T-helper 2 cell treated with Interferon-gamma antibody and Interleukin-4, amounts not matched to agents 100 ng/mL and 5 ng/mL, for 36 hours (primary cell): ENCODE measurements at regions not wholly inside any gene's neighbourhood (a gene's known extent, or its start where the extent isn't known, plus 50 kb on each side); places are given as distances from the start of the nearest gene placed in this dataset.
"Not testable (repeated sequence)": the region's sequence is repeated elsewhere in the genome, so short reads cannot be mapped to it uniquely, and the experiment has no call there.

Experiments
- intact Hi-C: fragments of 100-400 bp; cut with micrococcal nuclease; formaldehyde crosslinking; loops from one replicate; pipeline ENCODE4 v1.15.1; 2023

DNA sequence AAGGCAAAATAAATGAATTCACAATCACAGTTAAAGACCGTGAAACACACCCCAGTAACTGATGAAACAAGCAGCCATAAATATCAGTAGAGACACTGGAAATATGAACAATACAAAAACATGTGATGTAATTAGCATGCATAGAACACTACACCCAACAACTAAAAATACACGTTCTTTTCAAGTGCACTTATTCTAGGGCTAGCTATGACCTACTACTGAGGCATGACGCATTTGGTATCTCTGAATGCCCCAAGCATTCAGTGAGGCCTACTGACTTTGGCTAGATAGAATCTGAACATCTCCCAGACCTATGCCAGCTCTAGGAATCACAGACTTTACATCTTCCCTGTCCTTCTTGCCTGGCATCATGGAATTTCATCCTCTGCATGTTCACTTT, 450.0 kb upstream of the ID2 start:
- intact Hi-C loops, result loop anchor here (10.0 kb wide), 1 partner anchor 313 kb away; no protein-coding TSS in a partner anchor

DNA sequence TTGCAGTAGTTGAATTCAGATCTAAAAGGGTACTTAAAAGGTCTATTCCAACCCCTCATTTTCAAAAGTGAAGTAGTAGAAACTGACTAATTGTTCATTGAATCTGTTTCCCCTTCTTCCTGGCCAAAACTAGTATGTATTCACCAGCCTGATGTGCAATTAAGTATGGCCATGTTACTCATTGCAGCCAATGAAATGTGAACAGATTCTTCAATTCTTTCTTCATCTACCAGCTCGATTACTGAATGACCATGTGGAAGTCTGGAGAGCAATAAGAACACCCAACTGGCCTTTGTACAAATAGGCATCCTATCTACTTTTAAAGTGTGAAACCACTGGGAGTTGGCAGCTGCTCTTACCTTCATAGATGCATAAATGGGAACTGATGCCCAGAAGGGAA, 449.0 kb upstream of the ID2 start:
- intact Hi-C loops, result loop anchor here (10.0 kb wide), 1 partner anchor 312 kb away; no protein-coding TSS in a partner anchor

DNA sequence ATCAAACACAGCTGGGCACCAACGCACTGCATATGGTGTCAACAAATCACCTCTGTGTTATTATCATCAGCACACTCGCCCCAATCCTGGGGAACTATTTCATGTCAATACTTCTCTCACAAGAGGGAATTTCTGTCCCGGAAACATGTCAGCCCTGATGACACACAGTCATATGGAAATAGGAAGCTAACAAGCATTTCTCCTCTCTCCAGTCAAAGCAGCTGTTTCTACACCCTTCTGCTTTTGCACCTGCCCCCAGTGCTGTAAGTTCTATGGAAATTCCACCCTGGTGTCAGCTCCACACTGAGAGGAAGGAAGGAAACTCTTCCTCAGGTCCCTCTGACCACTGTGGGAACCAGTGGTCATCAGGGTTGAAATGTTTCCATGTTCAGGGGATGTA, 447.6 kb upstream of the ID2 start:
- intact Hi-C loops, result loop anchor here (10.0 kb wide), 1 partner anchor 311 kb away; no protein-coding TSS in a partner anchor

DNA sequence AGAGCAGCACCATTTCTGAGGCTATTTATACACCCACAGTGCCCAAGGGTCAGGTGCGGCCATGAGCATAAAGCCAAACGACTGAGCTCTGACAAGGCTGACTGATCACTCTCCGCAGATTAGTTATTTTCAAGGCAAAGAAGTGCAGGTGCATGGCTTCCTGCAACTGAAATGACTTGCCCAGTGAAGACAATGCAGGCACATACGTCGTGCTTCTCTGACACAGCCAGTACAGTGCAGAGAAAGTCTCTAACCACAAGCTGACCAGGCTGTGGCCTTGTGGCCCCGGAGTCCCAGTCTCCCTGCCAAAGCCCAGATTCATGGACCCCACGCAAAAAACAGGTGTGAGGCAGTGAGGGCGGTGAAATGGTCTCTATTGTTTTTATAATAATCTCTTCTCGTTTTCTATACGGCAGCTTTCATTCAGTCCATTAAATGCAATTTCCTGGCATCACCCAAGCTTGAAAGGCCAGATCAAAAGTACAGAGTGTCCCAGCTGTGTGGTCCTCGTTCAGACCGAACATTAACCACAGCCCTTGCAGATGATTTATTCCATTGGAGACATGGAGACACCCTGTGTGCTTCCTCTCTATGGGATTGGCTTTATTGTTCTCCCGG, 447.0 kb upstream of the ID2 start:
- intact Hi-C loops, result loop anchor here (10.0 kb wide), 1 partner anchor 310 kb away; no protein-coding TSS in a partner anchor

DNA sequence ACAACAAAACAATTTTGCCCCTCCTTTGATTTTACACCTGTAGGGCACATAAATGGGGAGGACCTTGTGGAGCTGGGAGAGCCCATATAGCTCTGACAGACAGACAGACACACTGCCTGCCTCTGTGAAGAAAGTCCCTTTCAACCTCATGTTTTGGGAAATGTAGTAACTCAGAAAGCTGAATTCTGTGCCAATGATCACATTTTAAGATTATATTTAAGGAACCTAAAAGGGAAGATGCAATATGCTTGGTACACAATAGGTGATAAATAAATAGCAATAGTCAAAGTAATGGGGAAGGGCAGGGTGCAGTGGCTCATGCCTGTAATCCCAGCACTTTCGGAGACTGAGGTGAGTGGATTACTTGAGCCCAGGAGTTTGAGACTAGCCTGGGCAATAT, 446.4 kb upstream of the ID2 start:
- intact Hi-C loops, result loop anchor here (10.0 kb wide), 1 partner anchor 309 kb away; no protein-coding TSS in a partner anchor

DNA sequence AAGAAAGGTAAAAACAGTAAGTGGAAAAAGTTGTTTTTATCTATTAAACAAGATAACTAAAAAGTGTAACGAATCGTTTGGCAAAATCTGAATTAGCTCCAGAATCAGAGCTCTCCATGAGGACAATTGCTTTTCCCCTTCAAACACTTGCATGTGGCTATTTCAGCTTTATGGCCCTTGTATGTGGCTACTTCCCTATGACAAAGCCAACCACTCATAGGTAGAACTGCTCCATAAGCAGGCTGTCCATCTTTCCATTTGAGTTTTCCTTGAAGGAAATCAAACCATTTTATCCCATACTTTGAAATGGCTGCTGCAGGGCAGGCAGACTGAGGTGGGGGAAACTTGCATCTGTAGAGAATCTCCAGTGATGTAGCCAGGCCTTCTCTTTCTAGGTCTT, 445.5 kb upstream of the ID2 start:
- intact Hi-C loops, result loop anchor here (10.0 kb wide), 1 partner anchor 308 kb away; no protein-coding TSS in a partner anchor

DNA sequence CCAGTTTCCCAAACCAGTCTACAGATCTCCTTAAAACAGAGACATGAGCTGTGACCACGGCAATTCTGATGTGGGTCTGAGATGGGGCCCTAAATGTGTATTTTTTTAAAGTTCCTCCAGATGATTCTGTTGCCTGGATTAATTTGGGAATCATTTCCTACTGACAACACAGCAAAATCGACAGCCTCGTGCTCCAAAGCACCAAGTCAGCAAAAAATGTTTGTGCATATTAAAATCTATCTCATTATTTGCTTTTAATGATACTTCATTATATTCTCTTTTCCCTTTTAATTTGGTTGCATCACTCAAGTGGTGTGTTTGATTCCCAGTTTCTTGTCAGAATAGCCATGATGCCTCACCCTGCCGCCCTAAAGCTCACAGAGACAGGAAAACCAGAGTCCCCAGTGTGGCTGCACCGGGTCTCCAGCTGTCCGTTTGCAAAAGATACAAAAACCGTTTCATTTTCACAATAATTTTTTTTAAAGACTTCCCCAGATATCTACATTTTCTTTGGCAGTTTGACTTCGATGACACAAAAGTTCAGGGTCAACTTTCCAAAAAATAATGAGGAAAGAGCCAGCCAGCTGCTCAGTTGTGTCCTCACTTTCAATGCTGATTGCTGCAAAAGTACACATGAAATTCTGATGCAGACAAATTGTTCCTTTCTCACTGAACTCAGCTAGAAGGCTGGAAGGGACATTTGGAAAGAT, 443.2 kb upstream of the ID2 start:
- intact Hi-C loops, result loop anchor here (10.0 kb wide), 1 partner anchor 306 kb away; no protein-coding TSS in a partner anchor

DNA sequence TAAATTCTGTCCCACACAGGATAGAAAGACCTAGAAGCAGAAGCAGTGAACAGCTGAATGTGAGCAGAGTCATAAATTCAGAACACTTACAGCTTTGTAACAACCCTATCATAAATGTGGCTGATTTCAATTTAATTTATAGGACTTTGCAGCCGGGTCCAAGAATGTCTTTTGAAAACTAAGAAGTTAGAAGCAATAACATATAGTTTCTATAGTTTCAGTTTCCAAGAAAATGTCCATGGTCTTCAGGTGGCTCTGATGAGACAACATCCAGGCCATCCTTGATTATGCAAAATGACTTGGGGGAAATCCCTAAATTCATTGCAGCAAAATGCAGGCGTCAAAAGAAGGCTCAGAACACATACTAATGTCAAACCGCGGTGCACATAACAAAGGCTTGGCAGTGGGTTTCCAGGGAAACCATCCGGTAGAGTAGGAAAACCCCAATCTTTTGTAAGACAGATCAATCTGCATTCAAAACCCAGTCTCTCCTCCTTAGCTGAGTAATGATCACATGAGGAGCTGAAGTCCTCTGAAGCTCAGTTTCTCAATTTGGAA, 442.2 kb upstream of the ID2 start:
- intact Hi-C loops, result loop anchor here (10.0 kb wide), 1 partner anchor 305 kb away; no protein-coding TSS in a partner anchor

DNA sequence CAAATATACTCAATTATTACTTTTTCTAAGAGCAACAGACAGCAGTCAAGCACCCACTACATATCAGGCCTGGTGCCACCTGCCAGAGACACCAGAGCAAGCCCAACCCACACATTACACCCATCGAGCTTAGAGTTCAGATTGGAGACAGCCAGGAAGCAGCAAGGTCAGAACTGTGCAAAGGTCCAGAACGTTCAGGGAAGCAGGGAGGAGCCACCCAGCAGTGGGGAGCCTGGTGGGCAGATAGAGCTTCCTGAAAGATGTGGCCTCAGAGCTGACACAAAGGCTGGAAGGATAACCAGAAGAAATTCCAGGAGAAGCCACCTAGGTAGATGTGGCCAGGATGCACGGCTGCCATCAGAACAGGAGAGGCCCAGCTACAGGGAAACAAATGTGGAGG, 440.5 kb upstream of the ID2 start:
- intact Hi-C loops, result no loop called here

DNA sequence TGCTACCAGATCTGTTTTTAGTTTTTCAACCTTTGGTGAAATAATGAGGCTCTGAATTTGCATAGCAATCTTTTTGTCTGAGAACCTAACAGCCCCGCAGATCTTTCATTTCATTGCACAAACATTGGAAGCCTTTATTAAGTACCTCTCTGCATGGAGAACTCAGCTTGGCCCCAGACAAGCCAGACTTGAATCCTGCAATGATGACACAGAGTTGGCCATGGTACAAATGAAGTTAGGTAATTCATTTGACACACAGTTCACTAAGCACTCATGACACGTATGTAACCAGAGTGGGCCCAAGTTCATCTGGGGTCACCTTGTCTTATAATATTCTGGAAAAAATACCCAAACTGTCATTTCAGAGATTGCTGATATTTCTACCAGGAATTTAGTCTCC, 439.1 kb upstream of the ID2 start:
- intact Hi-C loops, result no loop called here

DNA sequence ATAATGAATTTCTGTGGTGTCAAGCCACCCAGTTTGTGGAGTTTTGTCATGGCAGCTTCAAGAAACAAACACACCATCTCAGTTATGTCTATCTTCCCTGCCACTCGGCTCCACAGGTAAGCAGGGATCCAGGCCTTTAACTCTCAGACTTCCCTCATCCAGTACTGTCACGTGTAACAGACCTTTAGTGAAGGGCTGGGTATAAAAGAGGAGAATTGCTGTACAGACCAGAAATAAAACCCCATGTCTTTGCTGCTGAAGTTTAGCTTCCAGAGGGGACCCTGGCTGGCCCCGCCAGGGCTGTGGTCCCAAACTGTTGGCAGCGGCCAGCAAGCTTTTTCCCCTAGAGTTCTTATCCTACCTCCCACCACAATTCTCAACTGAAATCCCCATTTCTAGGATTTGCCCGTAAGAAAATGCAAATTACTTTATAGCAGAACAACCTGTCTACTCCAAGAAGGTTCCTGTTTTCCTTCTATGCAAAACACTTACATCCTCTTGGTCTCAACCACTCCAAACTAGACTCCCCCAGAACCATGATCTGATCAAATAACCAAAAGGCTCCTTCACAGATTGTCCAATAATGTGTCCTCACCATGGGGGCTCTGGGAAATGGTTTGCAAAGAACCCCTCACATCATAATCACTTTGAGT, 438.0 kb upstream of the ID2 start:
- intact Hi-C loops, result no loop called here

DNA sequence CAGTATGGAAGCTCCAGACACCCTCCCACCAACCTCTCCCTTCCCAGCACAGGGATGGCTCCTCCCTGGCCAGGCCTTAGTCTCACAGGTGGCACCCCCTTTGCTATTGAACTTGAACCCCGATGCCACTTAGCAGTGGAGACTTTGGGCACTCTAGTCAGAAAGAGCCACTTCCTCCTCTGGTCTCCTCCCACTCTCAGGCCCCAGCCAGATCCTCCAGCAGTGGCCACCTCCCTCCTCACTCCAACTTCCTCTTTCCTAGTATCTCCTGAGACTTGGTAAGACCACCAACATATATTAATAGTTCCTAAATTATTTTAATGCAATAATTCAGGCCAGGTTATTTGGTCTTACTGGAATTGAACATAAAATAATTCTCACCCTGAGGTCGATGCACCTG, 437.2 kb upstream of the ID2 start:
- intact Hi-C loops, result no loop called here

DNA sequence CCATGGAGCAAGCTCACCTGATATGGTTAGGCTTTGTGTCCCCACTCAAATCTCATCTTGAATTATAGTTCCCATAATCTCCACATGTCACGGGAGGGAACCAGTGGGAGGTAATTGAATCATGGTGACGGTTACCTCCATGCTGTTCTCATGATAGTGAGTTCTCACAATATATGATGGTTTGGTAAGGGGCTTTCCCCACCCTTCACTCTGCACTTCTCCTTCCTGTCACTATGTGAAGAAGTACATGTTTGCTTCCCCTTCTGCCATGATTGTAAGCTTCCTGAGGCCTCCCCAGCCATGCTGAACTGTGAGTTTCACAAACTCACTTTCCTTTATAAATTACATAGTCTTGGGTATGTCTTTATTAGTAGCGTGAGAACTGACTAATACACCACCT, 435.7 kb upstream of the ID2 start:
- intact Hi-C loops, result no loop called here

DNA sequence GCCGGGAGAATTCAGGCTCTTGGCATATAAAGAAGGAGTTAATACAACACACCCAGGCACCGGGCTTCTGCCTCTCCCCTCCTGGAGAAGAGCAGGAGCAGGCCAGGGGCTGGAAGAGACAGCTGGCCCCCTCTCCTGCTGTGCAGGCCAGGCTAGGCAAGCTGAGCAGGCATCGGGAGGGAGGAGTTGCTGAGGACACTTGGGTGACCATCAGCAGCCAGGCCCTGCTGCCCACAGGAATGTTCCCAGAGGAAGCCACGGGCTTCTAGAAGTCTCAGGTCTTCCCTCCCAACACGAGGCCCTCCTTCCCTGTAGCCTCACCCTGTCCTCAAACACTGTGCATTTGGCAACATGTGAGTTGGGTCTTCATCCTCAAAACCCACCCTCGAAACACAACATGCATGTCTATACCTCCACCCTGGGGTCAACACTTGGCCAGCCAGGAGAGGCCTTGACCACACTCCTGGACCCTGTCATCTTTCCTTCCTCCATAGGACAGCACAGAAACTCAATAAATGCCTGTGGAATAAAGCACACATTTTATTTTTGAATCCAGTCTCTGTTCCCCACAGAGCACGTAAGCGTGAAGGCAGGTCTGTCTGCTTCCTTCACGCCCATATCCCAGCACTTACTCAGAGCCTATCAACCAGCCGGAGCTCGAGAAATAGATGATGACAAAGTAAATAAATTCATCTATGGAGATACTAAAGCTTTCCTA, 433.8 kb upstream of the ID2 start:
- intact Hi-C loops, result no loop called here

DNA sequence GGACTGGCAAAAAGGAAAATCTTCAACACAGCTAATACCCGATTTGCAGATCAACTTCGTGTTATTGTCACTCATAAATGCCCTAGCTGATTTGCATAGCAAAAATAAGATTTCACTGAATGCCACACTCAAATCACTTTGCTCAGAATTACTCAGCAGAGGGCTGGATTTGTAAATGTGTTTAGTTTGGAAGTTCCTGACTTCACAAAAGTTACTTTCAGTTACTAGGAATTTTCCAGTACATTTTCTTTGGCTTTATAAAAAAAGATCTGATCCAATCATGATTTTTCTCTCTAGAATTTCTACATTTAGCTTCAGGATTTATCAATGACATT, 433.3 kb upstream of the ID2 start:
- intact Hi-C loops, result no loop called here

DNA sequence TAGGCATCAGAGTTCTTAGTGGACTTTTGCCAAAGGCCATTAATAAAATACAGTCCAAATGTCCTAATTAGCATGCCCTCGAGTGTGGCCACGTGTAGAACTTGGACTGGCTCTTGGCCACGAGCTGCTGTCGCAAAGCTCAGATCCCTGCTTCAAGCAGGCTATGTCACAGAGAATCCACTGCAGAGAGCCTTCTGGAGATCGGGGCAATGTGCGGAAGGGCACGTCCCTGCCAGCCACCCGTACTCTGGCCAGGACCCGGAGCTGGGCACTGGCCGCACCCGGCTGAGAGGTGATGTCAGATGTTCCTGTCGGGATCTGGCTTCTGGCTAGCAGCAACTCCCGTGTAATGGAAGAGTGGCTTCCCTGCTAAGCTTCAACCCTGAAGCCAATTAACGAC, 432.7 kb upstream of the ID2 start:
- intact Hi-C loops, result no loop called here

DNA sequence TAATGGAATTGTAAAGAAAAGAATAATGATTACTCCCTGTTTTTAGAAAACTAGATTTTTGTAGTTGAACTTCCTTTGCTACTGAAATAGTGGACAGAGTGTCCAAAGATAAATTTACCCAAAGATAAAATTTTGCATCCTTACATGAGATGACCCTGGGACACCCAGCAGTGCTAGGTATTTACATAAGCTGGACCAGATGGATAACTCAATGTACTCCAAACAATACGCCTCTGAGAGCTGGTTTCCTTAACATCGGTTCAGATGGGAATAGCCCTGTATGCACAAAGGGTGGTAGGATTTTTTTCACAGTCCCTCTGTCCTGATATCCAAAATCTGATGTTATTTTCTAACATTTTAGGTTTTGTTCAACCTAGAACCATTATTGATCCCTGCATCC, 432.1 kb upstream of the ID2 start:
- intact Hi-C loops, result no loop called here

DNA sequence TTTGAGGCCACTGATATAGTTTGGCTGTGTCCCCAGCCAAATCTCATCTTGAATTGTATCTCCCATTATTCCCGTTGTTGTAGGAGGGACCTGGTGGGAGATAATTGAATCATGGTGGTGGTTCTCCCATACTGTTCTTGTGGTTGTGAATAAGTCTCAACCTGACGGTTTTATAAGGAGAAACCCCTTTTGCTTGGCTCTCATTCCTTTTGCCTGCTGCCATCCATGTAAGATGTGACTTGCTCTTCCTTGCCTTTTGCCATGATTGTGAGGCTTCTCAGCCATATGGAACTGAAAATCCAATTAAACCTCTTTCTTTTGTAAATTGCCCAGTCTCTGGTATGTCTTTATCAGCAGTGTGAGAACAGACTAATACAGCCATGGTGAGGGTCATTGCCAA, 431.6 kb upstream of the ID2 start:
- intact Hi-C loops, result not testable (repeated sequence)

DNA sequence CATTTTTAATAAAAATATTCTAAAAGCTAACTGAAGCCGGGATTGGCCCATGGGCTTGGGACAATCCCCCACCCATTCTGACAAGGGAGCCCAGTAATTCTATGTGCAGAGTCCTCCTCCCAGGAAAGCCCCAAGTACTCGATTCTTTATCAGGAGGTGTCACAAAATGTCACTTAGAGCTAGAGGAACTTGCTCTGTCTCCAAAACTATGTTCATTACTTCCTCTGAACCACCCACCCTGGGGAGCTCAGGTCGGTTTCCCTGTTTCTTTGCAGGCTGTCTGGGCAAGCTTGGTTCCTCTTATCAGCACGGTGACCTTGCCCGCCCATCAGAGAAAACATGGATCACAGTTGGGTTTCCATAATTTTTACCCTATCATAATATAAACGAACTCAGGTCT, 430.6 kb upstream of the ID2 start:
- intact Hi-C loops, result no loop called here

DNA sequence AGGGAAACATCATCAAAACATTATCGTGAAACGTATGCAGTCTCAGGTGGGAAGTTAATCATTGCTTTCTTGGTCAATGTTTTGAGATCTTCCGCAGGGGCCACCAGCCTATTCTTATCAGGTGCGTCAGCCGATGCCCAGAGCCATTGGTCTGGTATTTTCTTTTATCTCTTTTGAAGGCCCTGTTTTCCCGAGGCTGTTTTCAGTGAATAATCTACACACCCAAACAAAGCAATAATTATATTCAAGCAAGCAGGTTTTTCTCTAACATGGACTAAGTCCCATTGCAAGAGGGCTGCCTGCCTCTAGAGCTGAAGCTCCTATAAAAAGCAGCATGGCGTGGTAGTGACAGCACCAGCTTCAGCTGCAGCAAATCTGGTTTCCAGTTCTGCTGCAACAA, 430.0 kb upstream of the ID2 start:
- intact Hi-C loops, result no loop called here

DNA sequence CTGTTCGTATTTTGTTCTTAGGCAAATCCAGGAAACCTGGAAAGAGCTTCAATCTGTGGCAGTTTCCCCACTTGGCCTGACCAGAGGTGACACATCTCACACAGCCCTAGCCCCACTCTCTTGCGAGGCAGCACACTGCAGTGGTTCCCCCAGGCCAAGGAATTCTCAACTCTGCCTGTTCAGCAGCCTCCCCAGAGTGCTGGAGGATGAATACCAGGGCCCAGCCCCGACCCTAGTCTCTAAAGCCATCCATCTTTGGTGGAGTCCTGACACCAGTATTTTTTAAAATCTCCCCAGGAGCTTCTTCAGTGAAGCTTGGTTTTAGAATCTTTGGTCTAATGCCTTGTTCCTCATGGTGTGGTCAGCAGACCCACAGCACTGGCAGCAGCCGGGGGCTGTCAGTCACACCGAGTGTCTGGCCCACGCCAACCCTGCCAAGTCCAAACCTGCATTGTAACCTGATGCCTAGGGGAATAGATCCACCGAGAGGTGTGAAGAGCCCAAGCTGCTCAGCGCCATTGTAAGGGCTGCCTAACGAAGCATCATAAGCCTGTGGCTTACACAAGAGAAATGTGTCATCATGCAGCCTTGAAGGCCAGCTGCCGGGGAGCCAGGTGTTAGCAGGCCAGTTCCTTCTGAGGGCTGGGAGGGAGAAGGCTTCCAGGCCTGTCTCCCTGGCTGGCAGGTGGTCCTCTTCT, 428.7 kb upstream of the ID2 start:
- intact Hi-C loops, result no loop called here
